Endodermal cell (in vitro differentiated cells): ENCODE measurements at regions not wholly inside any gene's neighbourhood (a gene's known extent, or its start where the extent isn't known, plus 50 kb on each side); places are given as distances from the start of the nearest gene placed in this dataset.

Experiments
- DNase-seq: peaks from one replicate; pipeline ENCODE4 v3.0.0-alpha.2; 2017
- H3K27ac ChIP-seq: 2 replicates; pipeline ENCODE4 v1.5.1; 2013; ENCODE audit warnings: mild to moderate bottlenecking, low read depth, low read length, moderate library complexity
- H3K27me3 ChIP-seq: 2 replicates; pipeline ENCODE4 v1.6.1; 2013; ENCODE audit warnings: mild to moderate bottlenecking, low read length, moderate library complexity; ENCODE audit not compliant: insufficient read depth, control insufficient read depth, poor library complexity, severe bottlenecking
- H3K36me3 ChIP-seq: 2 replicates; pipeline ENCODE4 v1.7.0; 2013; ENCODE audit warnings: mild to moderate bottlenecking, low read length, moderate library complexity; ENCODE audit not compliant: control insufficient read depth, insufficient read depth
- H3K4me1 ChIP-seq: one replicate; pipeline ENCODE4 v1.7.0; 2013; ENCODE audit warnings: low read length; ENCODE audit not compliant: control insufficient read depth, insufficient read depth
- H3K4me3 ChIP-seq: 2 replicates; pipeline ENCODE4 v1.5.1; 2013; ENCODE audit warnings: mild to moderate bottlenecking, low read length, moderate library complexity
- H3K9ac ChIP-seq: 2 replicates; pipeline ENCODE4 v1.6.1; 2013; ENCODE audit warnings: mild to moderate bottlenecking, low read length, moderate library complexity; ENCODE audit not compliant: poor library complexity, severe bottlenecking; ENCODE audit errors: extremely low read depth
- H3K9me3 ChIP-seq: 2 replicates; pipeline ENCODE4 v1.6.1; 2013; ENCODE audit warnings: mild to moderate bottlenecking, low read length, moderate library complexity; ENCODE audit not compliant: control insufficient read depth
- H3K27ac Mint-ChIP-seq: 2 replicates; pipeline ENCODE4 v1.8.0; 2020; ENCODE audit warnings: mixed read lengths
- H3K27me3 Mint-ChIP-seq: 2 replicates; pipeline ENCODE4 v1.8.0; 2021; ENCODE audit warnings: mild to moderate bottlenecking, mixed read lengths; ENCODE audit not compliant: insufficient read depth
- H3K36me3 Mint-ChIP-seq: 2 replicates; pipeline ENCODE4 v1.8.0; 2020; ENCODE audit warnings: low read depth, mixed read lengths
- H3K4me1 Mint-ChIP-seq: 2 replicates; pipeline ENCODE4 v1.8.0; 2020; ENCODE audit warnings: mixed read lengths
- H3K4me3 Mint-ChIP-seq: 2 replicates; pipeline ENCODE4 v1.8.0; 2020; ENCODE audit warnings: mild to moderate bottlenecking, moderate library complexity, mixed read lengths
- H3K9me3 Mint-ChIP-seq: 2 replicates; pipeline ENCODE4 v1.8.0; 2020; ENCODE audit warnings: mild to moderate bottlenecking, mixed read lengths
- WGBS, 2 experiments: methylation state at CpG; one replicate each; pipeline versions ENCODE4 v1.1.5 to v1.1.7; 2013; ENCODE audit warnings: missing lambda C conversion rate in 2 of 2, mixed read lengths in 1 of 2; ENCODE audit not compliant: insufficient coverage in 1 of 2, insufficient read length in 1 of 2; 5-methylcytosine and 5-hydroxymethylcytosine counted together
- TF ChIP-seq, protein P1 (sequence below): fragments of 200-600 bp; sonication (generic); conservative IDR thresholded peaks from 2 replicates; pipeline ENCODE4 v1.5.0; 2021; ENCODE audit warnings: antibody characterized with exemption, mild to moderate bottlenecking

- H3K4me3 ChIP-seq, result peak overlapping the region; percentile 57
- H3K9me3 Mint-ChIP-seq, result peaks cover 67% of the 10 kb centered on the region
- DNase-seq, result peak; percentile 93
- peak overlapping the region; percentile 65 for H3K9ac ChIP-seq
- H3K36me3 Mint-ChIP-seq, result peaks cover 15% of the 10 kb centered on the region
- H3K27me3 Mint-ChIP-seq, result no peaks in the 10 kb centered on the region
- no peak overlapping the region for H3K4me3 Mint-ChIP-seq
- no peak overlapping the region for H3K27ac ChIP-seq
- peaks cover 31% of the 10 kb centered on the region for H3K4me1 Mint-ChIP-seq
- peaks cover 59% of the 10 kb centered on the region for H3K9me3 ChIP-seq
- TF ChIP-seq, protein P1, sequence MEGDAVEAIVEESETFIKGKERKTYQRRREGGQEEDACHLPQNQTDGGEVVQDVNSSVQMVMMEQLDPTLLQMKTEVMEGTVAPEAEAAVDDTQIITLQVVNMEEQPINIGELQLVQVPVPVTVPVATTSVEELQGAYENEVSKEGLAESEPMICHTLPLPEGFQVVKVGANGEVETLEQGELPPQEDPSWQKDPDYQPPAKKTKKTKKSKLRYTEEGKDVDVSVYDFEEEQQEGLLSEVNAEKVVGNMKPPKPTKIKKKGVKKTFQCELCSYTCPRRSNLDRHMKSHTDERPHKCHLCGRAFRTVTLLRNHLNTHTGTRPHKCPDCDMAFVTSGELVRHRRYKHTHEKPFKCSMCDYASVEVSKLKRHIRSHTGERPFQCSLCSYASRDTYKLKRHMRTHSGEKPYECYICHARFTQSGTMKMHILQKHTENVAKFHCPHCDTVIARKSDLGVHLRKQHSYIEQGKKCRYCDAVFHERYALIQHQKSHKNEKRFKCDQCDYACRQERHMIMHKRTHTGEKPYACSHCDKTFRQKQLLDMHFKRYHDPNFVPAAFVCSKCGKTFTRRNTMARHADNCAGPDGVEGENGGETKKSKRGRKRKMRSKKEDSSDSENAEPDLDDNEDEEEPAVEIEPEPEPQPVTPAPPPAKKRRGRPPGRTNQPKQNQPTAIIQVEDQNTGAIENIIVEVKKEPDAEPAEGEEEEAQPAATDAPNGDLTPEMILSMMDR, result no peak
- no peaks in the 10 kb centered on the region for H3K36me3 ChIP-seq
- H3K27me3 ChIP-seq, result no peaks in the 10 kb centered on the region
- peak overlapping the region; percentile 97 for H3K27ac Mint-ChIP-seq
- peaks cover 16% of the 10 kb centered on the region for H3K4me1 ChIP-seq
These were observed 131.2 kb upstream of the FAM20A start for GRCh38 chr17:68732301-68732749.

GRCh38 chr17:68731465-68731864 is 130.3 kb upstream of the FAM20A start:
- TF ChIP-seq, protein P1, result no peak
- Mint-ChIP-seq H3K36me3 (peaks cover 18% of the 10 kb centered on the region), H3K27me3 (no peaks in the 10 kb centered on the region), H3K9me3 (peaks cover 75% of the 10 kb centered on the region), H3K27ac (peak overlapping the region; percentile 78), H3K4me3 (no peak overlapping the region), H3K4me1 (peaks cover 29% of the 10 kb centered on the region)
- Histone ChIP-seq H3K27me3 (no peaks in the 10 kb centered on the region), H3K4me1 (peaks cover 16% of the 10 kb centered on the region), H3K9me3 (peaks cover 61% of the 10 kb centered on the region), H3K36me3 (no peaks in the 10 kb centered on the region), H3K4me3 (no peak overlapping the region), H3K27ac (no peak overlapping the region), H3K9ac (peak overlapping the region; percentile 2)
- WGBS, 2 experiments, result 44 to 64% methylated on average over 2 to 4 of the region's 4 CpGs
- peak; percentile 63 for DNase-seq

DNA sequence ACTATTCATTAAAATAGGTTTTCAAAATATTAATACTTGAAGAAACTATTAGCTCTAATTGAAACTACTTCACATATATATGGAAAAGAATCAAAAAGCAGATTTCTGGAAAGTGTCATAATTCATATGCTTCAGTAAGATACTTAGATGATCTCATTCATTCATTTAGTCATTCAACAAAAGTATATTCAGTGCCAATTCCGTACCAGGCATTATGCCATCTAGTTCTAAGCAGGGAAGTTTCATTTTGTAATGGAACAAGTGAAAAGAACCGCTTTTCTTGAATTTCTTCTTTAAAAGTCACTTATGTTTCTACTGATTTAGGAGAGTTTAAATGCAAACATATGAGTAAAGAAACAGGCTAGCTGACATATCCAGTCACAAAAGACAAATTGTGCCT is 118.3 kb upstream of the FAM20A start:
- H3K27me3 Mint-ChIP-seq, result no peaks in the 10 kb centered on the region
- no peaks in the 10 kb centered on the region for H3K36me3 ChIP-seq
- peaks cover 5% of the 10 kb centered on the region for H3K4me1 Mint-ChIP-seq
- H3K27ac Mint-ChIP-seq, result no peak overlapping the region
- no peak overlapping the region for H3K27ac ChIP-seq
- H3K27me3 ChIP-seq, result no peaks in the 10 kb centered on the region
- H3K4me3 ChIP-seq, result no peak overlapping the region
- H3K9ac ChIP-seq, result no peak overlapping the region
- TF ChIP-seq, protein P1, result no peak
- H3K9me3 ChIP-seq, result no peaks in the 10 kb centered on the region
- no peaks in the 10 kb centered on the region for H3K36me3 Mint-ChIP-seq
- H3K4me1 ChIP-seq, result peaks cover 8% of the 10 kb centered on the region
- DNase-seq, result no peak
- H3K9me3 Mint-ChIP-seq, result no peaks in the 10 kb centered on the region
- 73% methylated on average over 2 of the region's 2 CpGs; no CpG with 5 or more reads in 1 of the 2 experiments for WGBS, 2 experiments
- no peak overlapping the region for H3K4me3 Mint-ChIP-seq
